NCI-H1105 treated with DMSO at 0.1 percent for 48 hours (cell line): ENCODE measurements at regions not wholly inside any gene's neighbourhood (a gene's known extent, or its start where the extent isn't known, plus 50 kb on each side); places are given as distances from the start of the nearest gene placed in this dataset.
"Not testable (repeated sequence)": the region's sequence is repeated elsewhere in the genome, so short reads cannot be mapped to it uniquely, and the experiment has no call there.

Experiments
- DNase-seq: peaks from one replicate; lab custom pipeline; 2025; lab: John Stamatoyannopoulos, UW

GRCh38 chr2:8558096-8558495 lies 123.8 kb upstream of the ID2 start:
- DNase-seq, result no peak

DNA sequence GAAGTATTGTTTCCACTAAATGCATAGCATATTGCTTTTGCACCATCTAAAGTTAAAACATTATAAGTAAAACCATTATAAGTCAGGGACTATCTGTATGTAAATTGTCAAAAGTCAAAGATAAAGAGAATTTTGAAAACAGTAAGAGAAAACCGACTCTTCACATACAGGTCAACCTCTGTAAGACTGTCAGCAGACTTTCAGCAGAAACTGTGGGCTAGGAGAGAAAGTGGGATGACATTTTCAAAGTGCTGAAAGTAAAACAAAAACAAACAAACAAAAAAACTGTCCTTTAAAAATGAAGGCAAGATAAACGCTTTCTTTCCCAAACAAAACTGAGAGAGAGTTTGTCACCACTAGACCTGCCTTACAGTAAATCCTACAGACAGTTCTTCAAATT lies 122.9 kb upstream of the ID2 start:
- no peak for DNase-seq

DNA sequence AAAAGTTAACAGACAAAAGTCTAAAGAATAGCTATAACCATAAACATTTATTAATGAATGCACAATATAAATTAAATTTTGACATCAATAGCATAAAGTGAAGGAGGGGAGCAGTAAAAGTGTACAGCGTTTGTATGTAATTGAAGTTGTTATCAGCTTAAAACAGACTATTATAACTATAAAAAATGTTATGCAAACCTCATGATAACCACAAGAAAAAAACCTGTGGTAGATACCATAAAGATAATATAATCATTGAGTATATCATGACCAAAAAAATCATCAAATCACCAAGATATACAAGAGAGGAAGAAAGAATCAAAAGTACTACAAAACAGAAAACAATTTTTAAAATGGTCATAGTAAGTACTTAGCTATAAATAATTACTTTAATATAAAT lies 122.1 kb upstream of the ID2 start:
- no peak for DNase-seq

- not testable (repeated sequence) for DNase-seq
Observed at GRCh38 chr2:8561692-8562091, 120.2 kb upstream of the ID2 start.

- no peak for DNase-seq
Observed at GRCh38 chr2:8563814-8564474, 117.9 kb upstream of the ID2 start.

DNA sequence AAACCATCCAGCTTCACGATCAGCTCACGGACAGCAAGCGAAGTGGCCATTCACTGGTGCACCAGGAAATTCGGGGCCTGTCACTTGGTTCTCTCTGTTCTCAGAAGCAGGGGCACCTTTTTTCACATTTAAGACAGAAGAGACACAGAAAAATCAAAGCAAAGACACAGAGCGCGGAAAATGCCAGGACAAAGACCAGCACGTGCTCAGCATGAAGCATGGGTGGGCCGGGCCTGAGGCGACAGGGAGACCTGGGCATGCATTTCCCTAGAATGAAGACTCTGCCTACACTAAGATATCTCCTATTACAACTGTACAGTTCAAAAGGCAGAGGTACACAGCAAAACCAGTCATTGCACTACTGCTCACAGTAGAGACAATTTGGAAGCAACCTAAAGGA lies 117.4 kb upstream of the ID2 start:
- no peak for DNase-seq

DNA sequence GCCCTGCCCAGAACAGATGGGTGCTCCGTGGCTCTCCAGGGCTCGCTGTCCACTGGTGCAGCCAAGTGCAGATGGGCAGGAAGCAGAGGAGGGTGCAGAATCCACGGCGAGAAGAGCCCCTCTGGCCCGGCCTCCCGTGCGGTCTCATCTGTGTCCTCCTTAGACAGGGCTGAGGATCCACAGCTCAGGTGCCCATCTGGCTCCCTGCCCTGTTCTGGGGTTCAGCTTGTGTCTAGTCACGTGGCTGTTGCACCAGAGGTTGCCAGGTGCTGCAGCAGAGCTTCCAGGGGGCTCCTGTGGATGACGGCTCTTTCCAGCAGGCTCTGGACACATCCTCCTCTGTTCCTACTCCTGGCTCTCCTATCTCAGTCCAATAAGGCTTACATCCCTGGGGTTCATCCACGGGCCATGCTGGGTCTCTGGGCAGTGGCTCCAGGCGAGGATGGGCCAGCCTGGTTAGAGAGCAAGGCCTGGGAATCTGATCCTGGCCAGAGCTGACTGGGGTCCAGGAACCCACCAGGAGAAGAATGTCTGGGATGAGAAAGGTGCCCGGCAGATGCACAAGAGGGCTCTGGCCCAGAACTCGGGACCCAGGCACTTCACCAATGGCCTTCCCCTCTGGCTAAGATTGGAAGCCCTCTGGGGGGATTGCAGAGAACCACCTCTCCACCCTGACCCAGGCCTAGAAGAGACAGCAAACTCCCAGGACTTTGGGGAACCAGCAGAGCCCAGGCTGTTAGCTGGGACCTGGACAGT lies 116.3 kb upstream of the ID2 start:
- DNase-seq, result no peak

DNA sequence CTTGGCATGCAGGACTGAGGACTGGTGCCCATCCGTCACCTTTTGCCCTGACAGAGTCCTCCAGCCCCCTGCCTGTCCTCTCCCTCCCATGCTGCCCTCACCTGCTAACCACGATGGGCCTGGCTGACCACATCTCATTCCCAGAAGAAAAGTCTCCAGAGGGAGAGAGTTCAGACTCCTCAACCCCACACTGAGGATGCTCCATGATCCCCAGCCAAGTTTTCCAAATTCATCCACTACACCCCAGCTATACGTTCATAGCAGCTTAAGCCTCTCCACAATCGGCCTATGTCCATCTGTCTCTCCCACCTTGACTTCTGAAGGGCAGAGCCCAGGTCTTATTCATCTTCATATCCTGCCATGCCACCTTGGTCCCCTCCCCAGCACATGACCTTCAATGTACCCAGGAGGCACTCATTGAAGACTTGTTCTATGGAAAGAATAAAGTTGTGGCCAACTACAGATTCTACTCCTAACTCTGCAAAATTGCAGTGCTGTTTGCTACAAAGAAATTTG lies 115.6 kb upstream of the ID2 start:
- DNase-seq, result no peak

DNA sequence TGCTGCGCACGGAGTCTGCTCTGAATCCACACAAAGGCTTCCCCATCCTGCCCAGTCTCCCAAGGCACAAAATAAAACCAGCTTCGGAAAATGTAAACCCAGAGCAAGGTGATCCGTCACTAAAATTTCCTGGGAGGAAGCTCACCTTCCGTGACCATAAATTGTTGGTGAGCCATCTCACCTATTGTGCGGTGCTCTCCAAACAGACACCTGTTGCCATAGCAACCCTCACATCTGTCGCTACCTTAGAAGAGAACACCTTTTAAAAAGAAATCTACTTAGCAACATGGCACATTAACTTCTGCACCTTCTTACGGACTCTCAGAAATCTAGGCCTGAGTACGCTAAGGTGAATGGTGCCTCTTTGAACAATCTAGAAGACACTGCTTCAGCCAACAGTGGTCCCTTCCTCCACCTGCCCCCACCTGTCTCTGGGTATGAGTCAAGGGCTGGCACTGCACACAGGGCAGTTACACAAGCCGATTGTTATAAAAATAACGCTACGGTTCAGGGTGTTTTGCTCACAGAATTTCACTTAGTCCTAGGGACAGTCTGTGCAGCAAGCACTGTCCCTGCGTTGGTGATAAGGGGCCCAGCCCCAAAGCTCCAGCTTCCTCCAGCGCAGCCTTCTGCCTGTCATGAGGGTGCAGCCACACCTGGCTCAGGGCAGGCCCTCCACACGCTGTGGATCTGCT lies 114.9 kb upstream of the ID2 start:
- peak; percentile 74 for DNase-seq

DNA sequence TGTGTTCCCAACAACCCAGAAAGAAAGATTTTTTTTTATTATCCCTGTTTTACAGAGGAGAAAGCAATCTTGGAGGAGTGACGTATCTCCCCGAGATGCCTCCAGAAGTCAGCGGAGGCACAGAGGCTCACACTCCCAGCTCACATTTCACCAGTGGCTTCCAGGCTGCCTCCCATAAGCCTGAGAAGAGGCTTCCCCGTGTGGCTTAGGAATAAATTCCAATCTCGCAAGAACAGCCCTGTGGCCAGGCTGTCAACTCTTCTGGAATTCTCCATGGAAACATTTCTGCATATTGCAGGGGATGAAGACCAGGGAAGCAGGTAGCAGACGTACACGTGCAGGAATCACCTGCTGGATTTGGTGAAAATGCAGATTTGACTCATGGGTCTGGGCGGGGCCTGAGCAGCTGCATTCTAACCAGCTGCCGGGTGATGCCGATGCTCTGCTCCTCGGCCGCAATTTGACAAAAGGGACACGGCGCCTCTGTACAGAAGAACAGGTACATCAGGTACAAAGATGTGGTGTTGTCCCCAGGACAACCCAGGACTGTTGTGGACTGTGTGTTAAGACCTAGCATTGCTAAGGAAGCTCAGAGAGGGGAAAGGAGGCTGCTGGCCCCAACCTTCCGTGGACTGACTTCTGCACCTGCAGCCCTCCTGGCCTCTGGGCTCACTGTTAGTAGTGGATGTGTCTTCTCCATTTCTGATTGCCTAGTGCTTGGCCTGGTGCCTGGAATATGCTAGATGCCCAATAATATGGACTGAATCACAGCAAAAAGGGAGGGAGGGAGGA lies 114.2 kb upstream of the ID2 start:
- no peak for DNase-seq

DNA sequence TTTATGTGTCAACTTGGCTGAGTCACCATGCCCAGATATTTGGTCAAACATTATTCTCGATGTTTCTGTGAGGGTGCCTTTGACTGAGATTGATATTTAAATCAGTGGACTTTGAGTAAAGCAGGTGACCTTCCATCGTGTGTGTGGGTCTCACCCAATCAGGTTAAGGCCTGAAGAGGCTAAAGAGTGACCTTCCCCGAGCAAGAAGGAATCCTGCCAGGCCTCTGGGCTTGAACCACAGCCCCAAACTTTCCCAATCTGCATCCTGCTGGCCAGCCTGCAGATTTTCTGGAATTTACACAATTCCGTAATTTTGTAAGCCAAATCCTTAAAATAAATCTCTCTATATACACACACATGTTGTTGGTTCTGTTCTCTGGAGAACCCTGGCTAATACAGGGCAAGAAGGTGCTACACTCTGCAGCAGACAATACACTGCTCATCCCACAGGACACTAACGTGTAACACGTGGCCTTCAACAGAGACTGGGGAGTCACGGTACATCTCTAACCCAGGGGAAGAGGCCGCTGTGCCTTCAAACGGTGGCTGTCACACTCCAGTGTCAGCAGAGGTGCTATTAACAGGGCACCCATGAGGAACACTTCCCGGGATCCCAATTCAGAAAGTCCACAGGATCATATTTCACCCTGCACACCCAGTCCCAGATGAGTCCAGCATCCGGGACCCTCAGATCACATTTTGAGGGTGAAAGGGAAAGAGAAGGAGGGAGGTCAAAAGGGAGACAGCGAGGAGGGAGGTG lies 113.1 kb upstream of the ID2 start:
- DNase-seq, result no peak

- no peak for DNase-seq
Observed at GRCh38 chr2:8569332-8569930, 112.4 kb upstream of the ID2 start.

GRCh38 chr2:8570637-8571036 lies 111.2 kb upstream of the ID2 start:
- no peak for DNase-seq

DNA sequence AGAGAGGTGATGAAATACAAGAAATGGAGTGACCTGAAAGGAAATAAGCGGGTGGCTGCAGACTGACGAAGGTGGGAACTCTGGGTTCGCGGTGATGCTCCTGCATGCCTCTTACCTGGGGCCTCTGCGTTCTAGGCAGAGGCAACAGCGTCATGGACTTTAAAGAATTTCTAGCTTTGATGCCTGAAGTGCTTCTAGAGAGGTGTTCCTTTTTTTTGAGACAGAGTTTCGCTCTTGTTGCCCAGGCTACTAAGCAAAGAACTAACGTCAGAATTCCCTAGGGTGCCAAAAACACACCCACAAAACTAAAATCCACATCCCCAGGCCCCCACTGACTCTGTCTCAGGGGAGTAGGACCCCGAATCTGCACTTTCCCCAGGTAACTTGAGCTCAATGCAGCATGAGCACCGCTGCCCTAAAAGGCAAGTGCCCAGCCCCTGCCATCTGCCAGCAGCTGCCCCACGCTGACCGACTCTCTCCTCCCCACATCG lies 110.5 kb upstream of the ID2 start:
- DNase-seq, result no peak

GRCh38 chr2:8571792-8572499 lies 109.9 kb upstream of the ID2 start:
- DNase-seq, result no peak

- no peak for DNase-seq
Observed at GRCh38 chr2:8572712-8573233, 109.1 kb upstream of the ID2 start.

DNA sequence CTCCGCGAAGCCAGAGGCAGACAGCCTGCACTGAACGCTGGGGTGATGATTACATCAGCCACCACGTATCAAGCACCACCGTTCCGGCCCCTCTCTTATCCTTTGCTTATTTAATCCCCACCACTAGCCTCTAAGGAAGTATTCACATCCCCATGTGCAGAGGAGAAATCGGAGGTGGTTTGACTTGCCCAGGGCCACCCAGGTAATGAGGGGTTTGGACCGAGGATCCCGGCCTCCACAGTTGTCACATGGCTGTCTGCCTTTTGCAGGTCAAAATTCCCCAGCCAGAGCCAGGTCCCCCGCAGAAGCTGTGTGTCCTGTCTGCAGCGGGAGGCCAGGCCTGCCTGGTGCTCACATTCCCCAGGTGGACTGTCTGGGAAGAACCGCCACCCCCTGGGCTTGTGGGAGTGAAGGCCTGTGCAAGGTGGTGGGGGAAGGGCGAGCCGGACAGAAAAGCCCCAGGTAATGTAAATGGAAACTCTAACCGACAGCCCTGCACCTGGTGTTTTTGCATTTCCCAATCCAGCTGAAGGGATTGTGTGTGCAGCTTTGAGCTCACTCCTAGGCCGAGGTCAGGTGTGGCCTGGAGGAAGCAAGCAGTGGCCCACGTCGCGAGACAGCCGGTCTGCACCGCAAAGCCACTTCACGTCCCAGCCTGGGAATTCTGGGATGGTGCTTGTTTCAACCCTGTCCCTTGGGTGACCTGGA lies 108.5 kb upstream of the ID2 start:
- peak; percentile 42 for DNase-seq

- no peak for DNase-seq
Observed at GRCh38 chr2:8573942-8574195, 108.0 kb upstream of the ID2 start.

GRCh38 chr2:8574196-8575037 lies 107.4 kb upstream of the ID2 start:
- no peak for DNase-seq
